ENCODE measurements at regions not wholly inside any gene's neighbourhood (a gene's known extent, or its start where the extent isn't known, plus 50 kb on each side); places are given as distances from the start of the nearest gene placed in this dataset.

GRCh38 chr14:38762426-38762825, 340.6 kb downstream of the SEC23A start:
- H3K27me3 ChIP-seq: no peaks in the 10 kb centered on the region
- TF ChIP-seq CTCF (IDR thresholded peaks at IDR 0.05): no peak
- H3K4me3 ChIP-seq: no peak overlapping the region
- DNase-seq (no peak), ATAC-seq (no peak)
- H3K27ac ChIP-seq: no peak overlapping the region
- H3K9me3 ChIP-seq: no peaks in the 10 kb centered on the region
- no peaks in the 10 kb centered on the region for H3K4me1 ChIP-seq
- H3K36me3 ChIP-seq: no peaks in the 10 kb centered on the region
- intact Hi-C loops (cut with DNase I): no loop called here

GRCh38 chr14:38761033-38761432, 342.0 kb downstream of the SEC23A start:
- DNase-seq (no peak), ATAC-seq (no peak)
- no peak for TF ChIP-seq CTCF (IDR thresholded peaks at IDR 0.05)
- no peaks in the 10 kb centered on the region for H3K4me1 ChIP-seq
- H3K36me3 ChIP-seq: no peaks in the 10 kb centered on the region
- H3K27ac ChIP-seq: no peak overlapping the region
- H3K27me3 ChIP-seq: no peaks in the 10 kb centered on the region
- no peak overlapping the region for H3K4me3 ChIP-seq
- intact Hi-C loops (cut with DNase I): no loop called here
- H3K9me3 ChIP-seq: no peaks in the 10 kb centered on the region

GRCh38 chr14:38758661-38759060, 344.4 kb downstream of the SEC23A start:
- no peak for DNase-seq
- no peaks in the 10 kb centered on the region for H3K27me3 ChIP-seq
- intact Hi-C loops (cut with DNase I): no loop called here
- H3K36me3 ChIP-seq: no peaks in the 10 kb centered on the region
- no peak overlapping the region for H3K27ac ChIP-seq
- no peaks in the 10 kb centered on the region for H3K9me3 ChIP-seq
- H3K4me1 ChIP-seq: no peaks in the 10 kb centered on the region
- no peak overlapping the region for H3K4me3 ChIP-seq
- no peak for ATAC-seq
- TF ChIP-seq CTCF (IDR thresholded peaks at IDR 0.05): no peak

- Histone ChIP-seq H3K27me3 (no peaks in the 10 kb centered on the region), H3K4me1 (no peaks in the 10 kb centered on the region), H3K9me3 (no peaks in the 10 kb centered on the region), H3K27ac (no peak overlapping the region), H3K36me3 (no peaks in the 10 kb centered on the region), H3K4me3 (no peak overlapping the region)
- no peak for DNase-seq
- ATAC-seq: no peak
- intact Hi-C loops (cut with DNase I): no loop called here
- TF ChIP-seq CTCF (IDR thresholded peaks at IDR 0.05): no peak
These were observed 348.0 kb downstream of the SEC23A start for GRCh38 chr14:38755036-38755435.

- no peak overlapping the region for H3K27ac ChIP-seq
- no peak for TF ChIP-seq CTCF (IDR thresholded peaks at IDR 0.05)
- H3K4me1 ChIP-seq: no peaks in the 10 kb centered on the region
- H3K36me3 ChIP-seq: no peaks in the 10 kb centered on the region
- DNase-seq: no peak
- ATAC-seq: no peak
- H3K9me3 ChIP-seq: no peaks in the 10 kb centered on the region
- intact Hi-C loops (cut with DNase I): no loop called here
- no peak overlapping the region for H3K4me3 ChIP-seq
- H3K27me3 ChIP-seq: no peaks in the 10 kb centered on the region
These were observed 350.3 kb downstream of the SEC23A start for GRCh38 chr14:38752750-38753149.

- H3K27ac ChIP-seq: no peak overlapping the region
- intact Hi-C loops (cut with DNase I): no loop called here
- no peak for TF ChIP-seq CTCF (IDR thresholded peaks at IDR 0.05)
- H3K27me3 ChIP-seq: no peaks in the 10 kb centered on the region
- ATAC-seq (no peak), DNase-seq (no peak)
- H3K4me3 ChIP-seq: no peak overlapping the region
- no peaks in the 10 kb centered on the region for H3K36me3 ChIP-seq
- H3K9me3 ChIP-seq: no peaks in the 10 kb centered on the region
- no peaks in the 10 kb centered on the region for H3K4me1 ChIP-seq
These were observed 350.7 kb downstream of the SEC23A start for GRCh38 chr14:38752341-38752740.
